ENCODE measurements at regions not wholly inside any gene's neighbourhood (a gene's known extent, or its start where the extent isn't known, plus 50 kb on each side); places are given as distances from the start of the nearest gene placed in this dataset.

GRCh38 chr18:10322004-10322403 is 132.4 kb upstream of the APCDD1 start:
- TF ChIP-seq CTCF (IDR thresholded peaks at IDR 0.05; ENCODE audit: unreplicated experiment), result no peak
- Mint-ChIP-seq H3K27ac (ENCODE audit: low read depth, unreplicated experiment) (no peak overlapping the region), H3K36me3 (ENCODE audit: insufficient read depth, unreplicated experiment) (no peaks in the 10 kb centered on the region), H3K27me3 (ENCODE audit: insufficient read depth, unreplicated experiment) (no peaks in the 10 kb centered on the region), H3K4me3 (ENCODE audit: unreplicated experiment) (no peak overlapping the region), H3K4me1 (ENCODE audit: insufficient read depth, unreplicated experiment) (peaks cover 18% of the 10 kb centered on the region), H3K9me3 (ENCODE audit: unreplicated experiment) (no peaks in the 10 kb centered on the region)
- intact Hi-C loops (cut with micrococcal nuclease), result loop anchor here (10.0 kb wide), 1 partner anchor 203 kb away; the partner anchor contains the start of gene NAPG
- DNase-seq (ENCODE audit: unreplicated experiment), result no peak
- CTCF ChIA-PET, result interaction anchor here (0.6 to 1.4 kb wide), 2 partner anchors 20 to 29 kb away, joined by 5 to 7 read pairs; no protein-coding TSS in a partner anchor
- POLR2A ChIA-PET, result no interaction called here
- BruUV-seq (replicated peaks), result no TSS peak

- TF ChIP-seq CTCF (IDR thresholded peaks at IDR 0.05; ENCODE audit: unreplicated experiment), result no peak
- no peak for DNase-seq (ENCODE audit: unreplicated experiment)
- Mint-ChIP-seq H3K9me3 (ENCODE audit: unreplicated experiment) (no peaks in the 10 kb centered on the region), H3K36me3 (ENCODE audit: insufficient read depth, unreplicated experiment) (no peaks in the 10 kb centered on the region), H3K4me3 (ENCODE audit: unreplicated experiment) (no peak overlapping the region), H3K27ac (ENCODE audit: low read depth, unreplicated experiment) (no peak overlapping the region), H3K27me3 (ENCODE audit: insufficient read depth, unreplicated experiment) (no peaks in the 10 kb centered on the region), H3K4me1 (ENCODE audit: insufficient read depth, unreplicated experiment) (peaks cover 18% of the 10 kb centered on the region)
- intact Hi-C loops (cut with micrococcal nuclease), result loop anchor here (10.0 kb wide), 1 partner anchor 202 kb away; the partner anchor contains the start of gene NAPG
- ChIA-PET POLR2A (no interaction called here), CTCF (interaction anchor here (1.4 kb wide), 1 partner anchor 20 kb away, joined by 7 read pairs; no protein-coding TSS in a partner anchor)
- BruUV-seq (replicated peaks), result no TSS peak
Measured at GRCh38 chr18:10322435-10322834, 132.0 kb upstream of the APCDD1 start.

- BruUV-seq (replicated peaks), result no TSS peak
- no peak for TF ChIP-seq CTCF (IDR thresholded peaks at IDR 0.05; ENCODE audit: unreplicated experiment)
- Mint-ChIP-seq H3K27me3 (ENCODE audit: insufficient read depth, unreplicated experiment) (no peaks in the 10 kb centered on the region), H3K4me3 (ENCODE audit: unreplicated experiment) (no peak overlapping the region), H3K36me3 (ENCODE audit: insufficient read depth, unreplicated experiment) (no peaks in the 10 kb centered on the region), H3K4me1 (ENCODE audit: insufficient read depth, unreplicated experiment) (no peaks in the 10 kb centered on the region), H3K9me3 (ENCODE audit: unreplicated experiment) (no peaks in the 10 kb centered on the region), H3K27ac (ENCODE audit: low read depth, unreplicated experiment) (no peak overlapping the region)
- DNase-seq (ENCODE audit: unreplicated experiment), result no peak
- ChIA-PET POLR2A (no interaction called here), CTCF (interaction anchor here (0.7 kb wide), 1 partner anchor 964 kb away, joined by 3 read pairs; no protein-coding TSS in a partner anchor)
- intact Hi-C loops (cut with micrococcal nuclease), result loop anchor here (10.0 kb wide), 1 partner anchor 196 kb away; the partner anchor contains the start of gene NAPG
Measured at GRCh38 chr18:10329101-10329500, 125.3 kb upstream of the APCDD1 start.

- H3K36me3 Mint-ChIP-seq (ENCODE audit: insufficient read depth, unreplicated experiment), result no peaks in the 10 kb centered on the region
- BruUV-seq (replicated peaks), result no TSS peak
- H3K27ac Mint-ChIP-seq (ENCODE audit: low read depth, unreplicated experiment), result no peak overlapping the region
- H3K4me1 Mint-ChIP-seq (ENCODE audit: insufficient read depth, unreplicated experiment), result no peaks in the 10 kb centered on the region
- no peaks in the 10 kb centered on the region for H3K9me3 Mint-ChIP-seq (ENCODE audit: unreplicated experiment)
- H3K4me3 Mint-ChIP-seq (ENCODE audit: unreplicated experiment), result no peak overlapping the region
- ChIA-PET POLR2A (no interaction called here), CTCF (interaction anchor here (0.8 kb wide), 1 partner anchor 12 kb away, joined by 3 read pairs; no protein-coding TSS in a partner anchor)
- no peak for TF ChIP-seq CTCF (IDR thresholded peaks at IDR 0.05; ENCODE audit: unreplicated experiment)
- intact Hi-C loops (cut with micrococcal nuclease), result no loop called here
- H3K27me3 Mint-ChIP-seq (ENCODE audit: insufficient read depth, unreplicated experiment), result no peaks in the 10 kb centered on the region
- no peak for DNase-seq (ENCODE audit: unreplicated experiment)
Measured at GRCh38 chr18:10330428-10330827, 124.0 kb upstream of the APCDD1 start.
